ENCODE measurements at regions not wholly inside any gene's neighbourhood (a gene's known extent, or its start where the extent isn't known, plus 50 kb on each side); places are given as distances from the start of the nearest gene placed in this dataset.

- 76 to 81% (median 80%) methylated on average over 13 of the region's 13 CpGs for WGBS, 4 donors
- peaks cover 0 to 4% (median 0%) of the 10 kb centered on the region in 12 donors for H3K4me1 ChIP-seq
- H3K4me3 ChIP-seq, result no peak overlapping the region
- H3K9me3 ChIP-seq, result no peaks in the 10 kb centered on the region
- TF ChIP-seq CTCF (IDR thresholded peaks at IDR 0.05) (no peak), POLR2A (IDR thresholded peaks at IDR 0.05) (no peak)
- intact Hi-C loops (cut with DNase I), result no loop called here
- DNase-seq (no peak), ATAC-seq (no peak)
- no peak overlapping the region for H3K27ac ChIP-seq
- H3K36me3 ChIP-seq, result no peaks in the 10 kb centered on the region
- peaks cover 0 to 4% (median 0%) of the 10 kb centered on the region in 9 donors for H3K27me3 ChIP-seq
These were observed 105.7 kb upstream of the CARD11 start for GRCh38 chr7:3149231-3149995.

- H3K36me3 ChIP-seq, result no peaks in the 10 kb centered on the region
- H3K27me3 ChIP-seq, result peaks cover 0 to 8% (median 0%) of the 10 kb centered on the region in 9 donors
- DNase-seq, result no peak
- no peak overlapping the region for H3K4me3 ChIP-seq
- H3K4me1 ChIP-seq, result no peaks in the 10 kb centered on the region
- WGBS, 4 donors, result 46 to 78% (median 57%) methylated on average over 7 to 8 of the region's 8 CpGs
- no peak overlapping the region for H3K27ac ChIP-seq
- ATAC-seq, result no peak
- H3K9me3 ChIP-seq, result no peaks in the 10 kb centered on the region
- intact Hi-C loops (cut with DNase I), result loop anchor here in 5 of 10 donors (10.0 kb wide), 2 partner anchors 285 to 475 kb away; no protein-coding TSS in a partner anchor
- TF ChIP-seq CTCF (IDR thresholded peaks at IDR 0.05) (no peak), POLR2A (IDR thresholded peaks at IDR 0.05) (no peak)
These were observed 106.4 kb upstream of the CARD11 start for GRCh38 chr7:3150027-3150426.

GRCh38 chr7:3151784-3152183 lies 108.1 kb upstream of the CARD11 start:
- intact Hi-C loops (cut with DNase I), result loop anchor here in 5 of 10 donors (10.0 kb wide), 2 partner anchors 287 to 477 kb away; no protein-coding TSS in a partner anchor
- no peaks in the 10 kb centered on the region for H3K4me1 ChIP-seq
- H3K27ac ChIP-seq, result no peak overlapping the region
- no peaks in the 10 kb centered on the region for H3K36me3 ChIP-seq
- peaks cover 0 to 9% (median 0%) of the 10 kb centered on the region in 9 donors for H3K27me3 ChIP-seq
- H3K9me3 ChIP-seq, result no peaks in the 10 kb centered on the region
- TF ChIP-seq CTCF (IDR thresholded peaks at IDR 0.05) (no peak), POLR2A (IDR thresholded peaks at IDR 0.05) (no peak)
- no peak overlapping the region for H3K4me3 ChIP-seq
- no peak for ATAC-seq
- WGBS, 4 donors, result 93 to 95% (median 95%) methylated on average over 7 of the region's 7 CpGs
- DNase-seq, result no peak

- no peak for DNase-seq
- intact Hi-C loops (cut with DNase I), result loop anchor here in 5 of 10 donors (10.0 kb wide), 2 partner anchors 288 to 478 kb away; no protein-coding TSS in a partner anchor
- Histone ChIP-seq H3K9me3 (no peaks in the 10 kb centered on the region), H3K36me3 (no peaks in the 10 kb centered on the region), H3K27ac (no peak overlapping the region), H3K4me3 (no peak overlapping the region), H3K27me3 (peaks cover 0 to 9% (median 0%) of the 10 kb centered on the region in 9 donors), H3K4me1 (no peaks in the 10 kb centered on the region)
- no peak for ATAC-seq
- TF ChIP-seq CTCF (IDR thresholded peaks at IDR 0.05) (no peak), POLR2A (IDR thresholded peaks at IDR 0.05) (no peak)
- WGBS, 4 donors, result 86 to 95% (median 91%) methylated on average over 7 of the region's 7 CpGs
These were observed 109.0 kb upstream of the CARD11 start for GRCh38 chr7:3152714-3153113.
